Aorta (tissue), 5 donors: ENCODE measurements at regions not wholly inside any gene's neighbourhood (a gene's known extent, or its start where the extent isn't known, plus 50 kb on each side); places are given as distances from the start of the nearest gene placed in this dataset.

ENCODE experiments used
- ATAC-seq: fragments of 200-7000 bp; cut with Tn5 transposase; one replicate; pipeline ENCODE4 v1.9.1; 2022; ENCODE audit warnings: moderate library complexity; ENCODE audit not compliant: low FRiP score
- DNase-seq, 2 donors: peaks; one replicate each; pipeline ENCODE4 v3.0.0-alpha.2; 2020
- H3K27ac ChIP-seq, 2 donors: one replicate each; pipeline ENCODE4 v1.5.1; 2013; ENCODE audit warnings: low read length in 2 of 2, mild to moderate bottlenecking in 2 of 2, moderate library complexity in 2 of 2, control low read depth in 1 of 2, inconsistent platforms in 1 of 2, low read depth in 1 of 2
- H3K27me3 ChIP-seq, 2 donors: one replicate each; pipeline ENCODE4 v1.6.1; 2013; ENCODE audit warnings: control low read depth in 1 of 2, low read length in 1 of 2, mild to moderate bottlenecking in 1 of 2, moderate library complexity in 1 of 2; ENCODE audit not compliant: insufficient read depth in 2 of 2, control insufficient read depth in 1 of 2
- H3K36me3 ChIP-seq, 2 donors: one replicate each; pipeline ENCODE4 v1.6.1; 2013; ENCODE audit warnings: control low read depth in 1 of 2, low read length in 1 of 2, mild to moderate bottlenecking in 1 of 2; ENCODE audit not compliant: insufficient read depth in 2 of 2, control insufficient read depth in 1 of 2
- H3K4me1 ChIP-seq, 2 donors: one replicate each; pipeline ENCODE4 v1.6.1; 2013; ENCODE audit warnings: low read length in 2 of 2, control low read depth in 1 of 2, mild to moderate bottlenecking in 1 of 2, moderate library complexity in 1 of 2; ENCODE audit not compliant: insufficient read depth in 2 of 2, control insufficient read depth in 1 of 2
- H3K4me3 ChIP-seq, 2 donors: one replicate each; pipeline ENCODE4 v1.5.1; 2013; ENCODE audit warnings: low read length in 2 of 2, control low read depth in 1 of 2, mild to moderate bottlenecking in 1 of 2
- H3K9me3 ChIP-seq: one replicate; pipeline ENCODE4 v1.6.1; 2013; ENCODE audit warnings: mild to moderate bottlenecking, low read length; ENCODE audit not compliant: control insufficient read depth
- WGBS, 2 donors: extraction: QIAGEN DNeasy Blood & Tissue Kit; methylation state at CpG; one replicate each; pipeline ENCODE4 v1.1.7; 2013; 5-methylcytosine and 5-hydroxymethylcytosine counted together
- intact Hi-C, 2 donors: fragments of 100-400 bp; cut with DNase I; formaldehyde crosslinking; loops; one replicate each; pipeline versions ENCODE4 v1.14.2 to v1.15.0; 2022
- donor health status: healthy with polysubstance abuse.
- donor health status: Bipolar disorder and iron deficiency.
- donor health status: DM: no; HTN: no; CAD: no.
- donor health status: DM: no; HTN: no; CAD: no.
- donor health status: DM: yes; HTN: yes; CAD: no.

GRCh38 chr9:103904242-103904641 is 189.9 kb upstream of the SMC2 start:
- DNase-seq: no peak
- no peak for ATAC-seq
- no peaks in the 10 kb centered on the region for H3K27me3 ChIP-seq
- intact Hi-C loops: no loop called here
- H3K36me3 ChIP-seq: no peaks in the 10 kb centered on the region
- H3K4me1 ChIP-seq: no peaks in the 10 kb centered on the region
- H3K4me3 ChIP-seq: no peak overlapping the region
- no peaks in the 10 kb centered on the region for H3K9me3 ChIP-seq
- H3K27ac ChIP-seq: no peak overlapping the region
- WGBS, 2 donors: 11 to 19% methylated on average over 1 of the region's 1 CpG

GRCh38 chr9:103913899-103914298 is 180.2 kb upstream of the SMC2 start:
- 75 to 78% methylated on average over 1 of the region's 1 CpG for WGBS, 2 donors
- H3K4me1 ChIP-seq: no peaks in the 10 kb centered on the region
- no peak overlapping the region for H3K27ac ChIP-seq
- intact Hi-C loops: no loop called here
- no peak for DNase-seq
- no peaks in the 10 kb centered on the region for H3K36me3 ChIP-seq
- ATAC-seq: no peak
- H3K4me3 ChIP-seq: no peak overlapping the region
- no peaks in the 10 kb centered on the region for H3K9me3 ChIP-seq
- H3K27me3 ChIP-seq: no peaks in the 10 kb centered on the region

DNA sequence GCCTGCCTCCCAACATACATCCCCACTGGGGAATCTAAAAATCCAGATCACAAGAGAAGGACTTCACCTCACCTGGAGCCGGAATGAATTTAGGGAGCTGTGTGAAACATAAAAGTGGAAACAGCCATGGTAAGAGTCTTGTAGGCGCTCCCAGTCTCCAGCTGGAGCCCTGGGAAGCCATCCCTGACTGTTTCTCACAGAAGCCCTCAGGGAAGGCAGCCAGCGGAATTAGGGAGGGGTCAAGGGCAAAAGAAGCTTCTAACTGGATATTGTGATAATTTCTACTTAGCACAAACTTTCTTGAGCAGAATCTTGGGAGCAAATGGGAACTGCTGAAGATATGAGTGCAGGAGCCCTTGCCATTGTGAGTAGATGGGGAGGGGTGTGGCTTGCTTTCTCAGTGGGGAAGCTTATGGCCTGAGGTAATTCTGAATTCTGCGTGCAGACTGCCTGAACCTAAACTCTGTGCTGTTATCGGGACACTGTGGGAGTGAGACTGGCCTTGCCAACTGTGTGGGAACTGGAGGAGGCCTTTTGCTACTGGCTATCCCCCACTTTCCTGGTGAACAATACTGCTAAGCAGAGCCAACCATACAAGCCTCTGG is 174.4 kb upstream of the SMC2 start:
- no peak overlapping the region for H3K4me3 ChIP-seq
- no peaks in the 10 kb centered on the region for H3K36me3 ChIP-seq
- H3K4me1 ChIP-seq: no peaks in the 10 kb centered on the region
- DNase-seq: no peak
- no peaks in the 10 kb centered on the region for H3K27me3 ChIP-seq
- no peak overlapping the region for H3K27ac ChIP-seq
- no peaks in the 10 kb centered on the region for H3K9me3 ChIP-seq
- WGBS, 2 donors: 77 to 81% methylated on average over 5 of the region's 5 CpGs
- intact Hi-C loops: no loop called here
- ATAC-seq: no peak

GRCh38 chr9:103928442-103928841 is 165.7 kb upstream of the SMC2 start:
- Histone ChIP-seq H3K4me3 (no peak overlapping the region), H3K4me1 (no peaks in the 10 kb centered on the region), H3K36me3 (no peaks in the 10 kb centered on the region), H3K9me3 (no peaks in the 10 kb centered on the region), H3K27ac (no peak overlapping the region), H3K27me3 (no peaks in the 10 kb centered on the region)
- ATAC-seq: no peak
- WGBS, 2 donors: 61 to 64% methylated on average over 3 of the region's 3 CpGs
- intact Hi-C loops: no loop called here
- no peak for DNase-seq

DNA sequence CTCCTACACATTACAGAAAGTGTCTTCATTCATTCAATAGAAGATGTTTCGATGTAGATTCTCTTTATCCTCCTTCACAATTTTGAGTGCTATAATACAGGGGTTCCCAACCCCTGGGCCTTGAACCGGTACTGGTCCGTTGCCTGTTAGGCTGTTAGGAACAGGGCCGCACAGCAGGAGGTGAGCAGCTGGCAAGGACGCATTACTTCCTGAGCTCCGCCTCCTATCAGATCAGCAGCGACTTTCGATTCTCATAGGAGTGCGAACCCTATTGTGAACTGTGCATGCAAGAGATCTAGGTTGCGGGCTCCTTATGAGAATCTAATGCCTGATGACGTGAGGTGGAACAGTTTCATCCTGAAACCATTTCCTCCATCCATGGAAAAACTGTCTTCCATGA is 153.0 kb upstream of the SMC2 start:
- no peaks in the 10 kb centered on the region for H3K27me3 ChIP-seq
- H3K9me3 ChIP-seq: no peaks in the 10 kb centered on the region
- intact Hi-C loops: no loop called here
- WGBS, 2 donors: 84% methylated on average over 11 of the region's 11 CpGs
- ATAC-seq (no peak), DNase-seq (no peak)
- no peaks in the 10 kb centered on the region for H3K36me3 ChIP-seq
- H3K27ac ChIP-seq: no peak overlapping the region
- H3K4me3 ChIP-seq: no peak overlapping the region
- no peaks in the 10 kb centered on the region for H3K4me1 ChIP-seq

GRCh38 chr9:103942200-103942599 is 151.9 kb upstream of the SMC2 start:
- H3K36me3 ChIP-seq: no peaks in the 10 kb centered on the region
- H3K9me3 ChIP-seq: no peaks in the 10 kb centered on the region
- intact Hi-C loops: no loop called here
- ATAC-seq (no peak), DNase-seq (no peak)
- no peak overlapping the region for H3K4me3 ChIP-seq
- 85 to 87% methylated on average over 2 of the region's 2 CpGs for WGBS, 2 donors
- no peaks in the 10 kb centered on the region for H3K27me3 ChIP-seq
- H3K4me1 ChIP-seq: no peaks in the 10 kb centered on the region
- H3K27ac ChIP-seq: no peak overlapping the region

GRCh38 chr9:103942651-103943050 is 151.5 kb upstream of the SMC2 start:
- no peak overlapping the region for H3K4me3 ChIP-seq
- intact Hi-C loops: no loop called here
- H3K27ac ChIP-seq: no peak overlapping the region
- no peaks in the 10 kb centered on the region for H3K9me3 ChIP-seq
- DNase-seq (no peak), ATAC-seq (no peak)
- H3K36me3 ChIP-seq: no peaks in the 10 kb centered on the region
- H3K4me1 ChIP-seq: no peaks in the 10 kb centered on the region
- no peaks in the 10 kb centered on the region for H3K27me3 ChIP-seq
- 52 to 60% methylated on average over 1 of the region's 1 CpG for WGBS, 2 donors

GRCh38 chr9:103949096-103949495 is 145.0 kb upstream of the SMC2 start:
- H3K27me3 ChIP-seq: no peaks in the 10 kb centered on the region
- intact Hi-C loops: no loop called here
- H3K4me3 ChIP-seq: no peak overlapping the region
- H3K36me3 ChIP-seq: no peaks in the 10 kb centered on the region
- no peaks in the 10 kb centered on the region for H3K9me3 ChIP-seq
- no peak for ATAC-seq
- no peak overlapping the region for H3K27ac ChIP-seq
- H3K4me1 ChIP-seq: no peaks in the 10 kb centered on the region
- DNase-seq: no peak

DNA sequence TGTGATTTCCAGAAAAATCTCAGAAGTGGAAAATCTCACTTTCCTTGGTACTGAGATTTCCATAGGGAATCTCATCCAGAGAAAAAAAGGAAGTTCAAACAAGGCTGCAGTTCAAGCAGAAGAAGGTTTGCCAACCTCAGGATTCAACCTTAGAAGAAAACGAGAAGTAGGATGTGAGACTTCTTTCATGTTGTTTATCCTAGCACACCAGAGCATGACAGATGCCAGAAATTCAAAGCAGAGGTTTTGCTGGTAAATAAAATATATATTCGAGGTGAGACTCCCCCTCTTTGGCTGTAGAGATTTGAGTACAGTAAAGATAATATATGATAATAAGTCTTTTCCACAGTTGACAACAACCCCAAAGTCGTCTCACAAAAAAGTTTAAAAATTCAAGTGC is 116.9 kb upstream of the SMC2 start:
- H3K27ac ChIP-seq: no peak overlapping the region
- DNase-seq: no peak
- H3K9me3 ChIP-seq: no peaks in the 10 kb centered on the region
- intact Hi-C loops: no loop called here
- no peak for ATAC-seq
- no peaks in the 10 kb centered on the region for H3K4me1 ChIP-seq
- no peaks in the 10 kb centered on the region for H3K27me3 ChIP-seq
- 63 to 69% methylated on average over 3 of the region's 3 CpGs for WGBS, 2 donors
- no peaks in the 10 kb centered on the region for H3K36me3 ChIP-seq
- H3K4me3 ChIP-seq: no peak overlapping the region
